HEK293 (cell line): ENCODE measurements at regions not wholly inside any gene's neighbourhood (a gene's known extent, or its start where the extent isn't known, plus 50 kb on each side); places are given as distances from the start of the nearest gene placed in this dataset.

Experiments
- CTCF ChIA-PET: fragments of 350-600 bp; formaldehyde crosslinking; extraction: SDS; loops from one replicate; lab custom pipeline; 2021; ENCODE audit warnings: antibody characterized with exemption; lab: Yijun Ruan, JAX
- POLR2A ChIA-PET: fragments of 300-600 bp; formaldehyde crosslinking; extraction: SDS; loops from one replicate; lab custom pipeline; 2020; ENCODE audit warnings: antibody characterized with exemption, inconsistent platforms; lab: Yijun Ruan, JAX
- H3K27ac ChIP-seq: fragments of 200-500 bp; sonication (Bioruptor generic); 2 replicates; pipeline ENCODE4 v1.5.1; 2014; ENCODE audit warnings: low read depth, low read length, control low read depth, inconsistent platforms; ENCODE audit errors: extremely low read depth
- H3K36me3 ChIP-seq, 2 experiments: fragments of 200-500 bp in 1 of 2; sonication (Bioruptor generic) in 1 of 2; 1 replicate in 1 of 2; 2 replicates in 1 of 2; pipeline ENCODE4 v1.5.1; 2014 to 2017; ENCODE audit warnings: inconsistent platforms in 2 of 2, low read length in 2 of 2; ENCODE audit not compliant: control insufficient read depth in 2 of 2, insufficient read depth in 1 of 2
- H3K4me1 ChIP-seq: fragments of 200-500 bp; sonication (Bioruptor generic); 2 replicates; pipeline ENCODE4 v1.5.1; 2014; ENCODE audit warnings: mild to moderate bottlenecking, low read length, inconsistent platforms; ENCODE audit not compliant: control insufficient read depth, insufficient read depth
- H3K4me3 ChIP-seq: 2 replicates; pipeline ENCODE4 v1.5.1; 2011; ENCODE audit warnings: low read depth, mild to moderate bottlenecking, control low read depth, low read length, moderate library complexity
- H3K9me3 ChIP-seq: fragments of 200-500 bp; sonication (Bioruptor generic); 2 replicates; pipeline ENCODE4 v1.5.1; 2014; ENCODE audit warnings: low read depth, low read length, inconsistent platforms; ENCODE audit not compliant: control insufficient read depth, insufficient read depth
- BCL11A ChIP-seq: fragments of 450-650 bp; formaldehyde crosslinking; IDR thresholded peaks from 2 replicates; pipeline ENCODE4 v1.5.1; 2016; ENCODE audit warnings: low read depth, missing biosample characterization, missing genetic modification characterization
- BCL11B ChIP-seq: fragments of 450-650 bp; formaldehyde crosslinking; IDR thresholded peaks from 2 replicates; pipeline ENCODE4 v1.5.1; 2016; ENCODE audit warnings: low read depth, missing biosample characterization, missing genetic modification characterization
- MZF1 ChIP-seq: fragments of 450-650 bp; formaldehyde crosslinking; IDR thresholded peaks from 2 replicates; pipeline ENCODE4 v1.5.1; 2017; ENCODE audit warnings: missing biosample characterization, missing genetic modification characterization, borderline replicate concordance
- SCRT2 ChIP-seq: fragments of 450-650 bp; formaldehyde crosslinking; IDR thresholded peaks from 2 replicates; pipeline ENCODE4 v1.5.1; 2016; ENCODE audit warnings: missing biosample characterization, missing genetic modification characterization
- WT1 ChIP-seq: fragments of 450-650 bp; formaldehyde crosslinking; IDR thresholded peaks from 2 replicates; pipeline ENCODE4 v1.5.1; 2016; ENCODE audit warnings: missing biosample characterization, missing genetic modification characterization
- ZBTB8A ChIP-seq: fragments of 450-650 bp; formaldehyde crosslinking; IDR thresholded peaks from 2 replicates; pipeline ENCODE4 v1.5.1; 2016; ENCODE audit warnings: missing biosample characterization, missing genetic modification characterization
- ZFP3 ChIP-seq: fragments of 450-650 bp; formaldehyde crosslinking; IDR thresholded peaks from 2 replicates; pipeline ENCODE4 v1.5.1; 2016; ENCODE audit warnings: low read depth, missing biosample characterization, missing genetic modification characterization
- ZNF354C ChIP-seq: fragments of 450-650 bp; formaldehyde crosslinking; IDR thresholded peaks from 2 replicates; pipeline ENCODE4 v1.5.1; 2016; ENCODE audit warnings: missing biosample characterization, missing genetic modification characterization, low read depth, borderline replicate concordance
- ZNF404 ChIP-seq: fragments of 450-650 bp; formaldehyde crosslinking; IDR thresholded peaks from 2 replicates; pipeline ENCODE4 v1.5.1; 2017; ENCODE audit warnings: missing biosample characterization, missing genetic modification characterization
- ZNF544 ChIP-seq: fragments of 450-650 bp; formaldehyde crosslinking; IDR thresholded peaks from 2 replicates; pipeline ENCODE4 v1.5.0; 2017; ENCODE audit warnings: missing biosample characterization, missing genetic modification characterization
- ZNF561 ChIP-seq: fragments of 450-650 bp; IDR thresholded peaks from 2 replicates; pipeline ENCODE4 v1.5.1; 2018; ENCODE audit warnings: missing biosample characterization, missing genetic modification characterization, borderline replicate concordance
- ZNF629 ChIP-seq: fragments of 450-650 bp; formaldehyde crosslinking; IDR thresholded peaks from 2 replicates; pipeline ENCODE4 v1.5.1; 2017; ENCODE audit warnings: missing biosample characterization, missing genetic modification characterization
- ZNF837 ChIP-seq: fragments of 450-650 bp; formaldehyde crosslinking; IDR thresholded peaks from 2 replicates; pipeline ENCODE4 v1.5.1; 2016; ENCODE audit warnings: missing biosample characterization, missing genetic modification characterization
- ZNF843 ChIP-seq: fragments of 450-650 bp; formaldehyde crosslinking; IDR thresholded peaks from 2 replicates; pipeline ENCODE4 v1.5.1; 2016; ENCODE audit warnings: missing biosample characterization, missing genetic modification characterization
- ZSCAN23 ChIP-seq: fragments of 450-650 bp; formaldehyde crosslinking; IDR thresholded peaks from 2 replicates; pipeline ENCODE4 v1.5.1; 2016; ENCODE audit warnings: missing biosample characterization, missing genetic modification characterization
- TF ChIP-seq, protein P1 (sequence below): fragments of 450-650 bp; formaldehyde crosslinking; IDR thresholded peaks from 2 replicates; pipeline ENCODE4 v1.5.1; 2016; ENCODE audit warnings: missing biosample characterization, missing genetic modification characterization, borderline replicate concordance
- TF ChIP-seq, protein P2 (sequence below): fragments of 450-650 bp; formaldehyde crosslinking; IDR thresholded peaks from 2 replicates; pipeline ENCODE4 v1.5.1; 2017; ENCODE audit warnings: missing biosample characterization, missing genetic modification characterization
- TF ChIP-seq, protein P3 (sequence below): fragments of 450-650 bp; formaldehyde crosslinking; IDR thresholded peaks from 2 replicates; pipeline ENCODE4 v1.5.0; 2017; ENCODE audit warnings: missing biosample characterization, missing genetic modification characterization, borderline replicate concordance
- TF ChIP-seq, protein P4 (sequence below): fragments of 450-650 bp; formaldehyde crosslinking; IDR thresholded peaks from 2 replicates; pipeline ENCODE4 v1.5.1; 2017; ENCODE audit warnings: missing biosample characterization, mild to moderate bottlenecking, missing genetic modification characterization, moderate library complexity

DNA sequence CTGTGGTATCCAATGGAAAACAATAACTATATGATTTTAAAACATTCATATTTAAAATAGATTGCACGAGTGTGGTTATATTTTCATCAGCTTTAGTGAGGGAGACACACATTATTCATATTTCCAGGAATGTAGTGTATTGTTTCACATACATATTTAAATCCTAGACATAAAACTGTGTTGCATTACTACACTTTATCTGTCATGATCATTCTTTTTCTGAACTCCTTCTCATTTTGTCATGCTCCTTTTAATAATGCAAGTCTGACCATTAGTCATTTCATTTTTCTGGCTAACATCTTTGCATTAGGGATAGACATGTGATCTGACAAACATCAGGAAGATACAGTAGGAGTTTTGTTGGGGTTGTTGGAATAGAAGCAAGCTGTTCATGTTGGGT is 1382.7 kb downstream of the PCDH7 start:
- ChIA-PET POLR2A (no interaction called here), CTCF (no interaction called here)
- Histone ChIP-seq H3K27ac (no peak overlapping the region), H3K4me1 (no peaks in the 10 kb centered on the region), H3K4me3 (no peak overlapping the region), H3K36me3 (no peaks in the 10 kb centered on the region), H3K9me3 (no peaks in the 10 kb centered on the region)
- no peak for TF ChIP-seq ZSCAN23 (tag by site-specific recombination)
- TF ChIP-seq ZNF544 (tag by site-specific recombination): no peak
- TF ChIP-seq BCL11B (tag by site-specific recombination): no peak
- TF ChIP-seq ZNF629 (tag by site-specific recombination): no peak
- no peak for TF ChIP-seq ZNF837
- TF ChIP-seq, protein P1, sequence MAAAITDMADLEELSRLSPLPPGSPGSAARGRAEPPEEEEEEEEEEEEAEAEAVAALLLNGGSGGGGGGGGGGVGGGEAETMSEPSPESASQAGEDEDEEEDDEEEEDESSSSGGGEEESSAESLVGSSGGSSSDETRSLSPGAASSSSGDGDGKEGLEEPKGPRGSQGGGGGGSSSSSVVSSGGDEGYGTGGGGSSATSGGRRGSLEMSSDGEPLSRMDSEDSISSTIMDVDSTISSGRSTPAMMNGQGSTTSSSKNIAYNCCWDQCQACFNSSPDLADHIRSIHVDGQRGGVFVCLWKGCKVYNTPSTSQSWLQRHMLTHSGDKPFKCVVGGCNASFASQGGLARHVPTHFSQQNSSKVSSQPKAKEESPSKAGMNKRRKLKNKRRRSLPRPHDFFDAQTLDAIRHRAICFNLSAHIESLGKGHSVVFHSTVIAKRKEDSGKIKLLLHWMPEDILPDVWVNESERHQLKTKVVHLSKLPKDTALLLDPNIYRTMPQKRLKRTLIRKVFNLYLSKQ (tag by site-specific recombination): no peak
- TF ChIP-seq WT1 (tag by site-specific recombination): no peak
- no peak for TF ChIP-seq MZF1
- TF ChIP-seq ZNF354C: no peak
- no peak for TF ChIP-seq ZNF561 (tag by site-specific recombination)
- TF ChIP-seq, protein P2, sequence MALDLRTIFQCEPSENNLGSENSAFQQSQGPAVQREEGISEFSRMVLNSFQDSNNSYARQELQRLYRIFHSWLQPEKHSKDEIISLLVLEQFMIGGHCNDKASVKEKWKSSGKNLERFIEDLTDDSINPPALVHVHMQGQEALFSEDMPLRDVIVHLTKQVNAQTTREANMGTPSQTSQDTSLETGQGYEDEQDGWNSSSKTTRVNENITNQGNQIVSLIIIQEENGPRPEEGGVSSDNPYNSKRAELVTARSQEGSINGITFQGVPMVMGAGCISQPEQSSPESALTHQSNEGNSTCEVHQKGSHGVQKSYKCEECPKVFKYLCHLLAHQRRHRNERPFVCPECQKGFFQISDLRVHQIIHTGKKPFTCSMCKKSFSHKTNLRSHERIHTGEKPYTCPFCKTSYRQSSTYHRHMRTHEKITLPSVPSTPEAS (tag by site-specific recombination): no peak
- TF ChIP-seq ZBTB8A: no peak
- TF ChIP-seq ZNF404 (tag by site-specific recombination): no peak
- TF ChIP-seq, protein P3, sequence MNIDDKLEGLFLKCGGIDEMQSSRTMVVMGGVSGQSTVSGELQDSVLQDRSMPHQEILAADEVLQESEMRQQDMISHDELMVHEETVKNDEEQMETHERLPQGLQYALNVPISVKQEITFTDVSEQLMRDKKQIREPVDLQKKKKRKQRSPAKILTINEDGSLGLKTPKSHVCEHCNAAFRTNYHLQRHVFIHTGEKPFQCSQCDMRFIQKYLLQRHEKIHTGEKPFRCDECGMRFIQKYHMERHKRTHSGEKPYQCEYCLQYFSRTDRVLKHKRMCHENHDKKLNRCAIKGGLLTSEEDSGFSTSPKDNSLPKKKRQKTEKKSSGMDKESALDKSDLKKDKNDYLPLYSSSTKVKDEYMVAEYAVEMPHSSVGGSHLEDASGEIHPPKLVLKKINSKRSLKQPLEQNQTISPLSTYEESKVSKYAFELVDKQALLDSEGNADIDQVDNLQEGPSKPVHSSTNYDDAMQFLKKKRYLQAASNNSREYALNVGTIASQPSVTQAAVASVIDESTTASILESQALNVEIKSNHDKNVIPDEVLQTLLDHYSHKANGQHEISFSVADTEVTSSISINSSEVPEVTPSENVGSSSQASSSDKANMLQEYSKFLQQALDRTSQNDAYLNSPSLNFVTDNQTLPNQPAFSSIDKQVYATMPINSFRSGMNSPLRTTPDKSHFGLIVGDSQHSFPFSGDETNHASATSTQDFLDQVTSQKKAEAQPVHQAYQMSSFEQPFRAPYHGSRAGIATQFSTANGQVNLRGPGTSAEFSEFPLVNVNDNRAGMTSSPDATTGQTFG (tag by site-specific recombination): no peak
- TF ChIP-seq ZNF843 (tag by site-specific recombination): no peak
- no peak for TF ChIP-seq SCRT2 (tag by site-specific recombination)
- no peak for TF ChIP-seq BCL11A (tag by site-specific recombination)

DNA sequence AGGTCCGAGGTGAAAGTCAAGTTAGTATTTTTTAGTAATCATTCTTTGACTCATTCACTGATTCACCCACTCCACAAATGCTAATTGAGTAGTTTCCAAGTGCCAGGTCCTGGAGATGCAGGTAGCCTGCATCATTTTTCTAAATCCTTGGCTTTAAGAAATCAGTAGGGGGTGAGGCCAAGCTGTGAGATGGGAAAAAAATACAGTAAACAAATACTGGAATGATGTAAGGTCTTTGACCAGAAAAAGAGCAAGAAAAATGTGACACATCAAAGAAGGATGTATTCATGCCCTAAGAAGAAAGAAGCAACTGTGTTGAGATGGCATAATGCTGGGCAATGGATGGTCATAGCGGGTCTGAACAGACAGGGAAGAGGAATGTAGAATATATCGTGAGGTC is 1386.6 kb downstream of the PCDH7 start:
- ChIA-PET CTCF (no interaction called here), POLR2A (no interaction called here)
- no peaks in the 10 kb centered on the region for H3K36me3 ChIP-seq
- no peaks in the 10 kb centered on the region for H3K9me3 ChIP-seq
- no peaks in the 10 kb centered on the region for H3K4me1 ChIP-seq
- TF ChIP-seq, protein P4, sequence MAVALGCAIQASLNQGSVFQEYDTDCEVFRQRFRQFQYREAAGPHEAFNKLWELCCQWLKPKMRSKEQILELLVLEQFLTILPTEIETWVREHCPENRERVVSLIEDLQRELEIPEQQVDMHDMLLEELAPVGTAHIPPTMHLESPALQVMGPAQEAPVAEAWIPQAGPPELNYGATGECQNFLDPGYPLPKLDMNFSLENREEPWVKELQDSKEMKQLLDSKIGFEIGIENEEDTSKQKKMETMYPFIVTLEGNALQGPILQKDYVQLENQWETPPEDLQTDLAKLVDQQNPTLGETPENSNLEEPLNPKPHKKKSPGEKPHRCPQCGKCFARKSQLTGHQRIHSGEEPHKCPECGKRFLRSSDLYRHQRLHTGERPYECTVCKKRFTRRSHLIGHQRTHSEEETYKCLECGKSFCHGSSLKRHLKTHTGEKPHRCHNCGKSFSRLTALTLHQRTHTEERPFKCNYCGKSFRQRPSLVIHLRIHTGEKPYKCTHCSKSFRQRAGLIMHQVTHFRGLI (tag by site-specific recombination): no peak
- TF ChIP-seq ZFP3 (tag by site-specific recombination): no peak
- H3K27ac ChIP-seq: no peak overlapping the region
- H3K4me3 ChIP-seq: no peak overlapping the region
